ENCODE measurements at regions not wholly inside any gene's neighbourhood (a gene's known extent, or its start where the extent isn't known, plus 50 kb on each side); places are given as distances from the start of the nearest gene placed in this dataset.

- no peak for DNase-seq (ENCODE audit: low spot score)
These were observed 399.9 kb upstream of the MARCKS start for GRCh38 chr6:113457198-113457597.

GRCh38 chr6:113457751-113458150 lies 399.4 kb upstream of the MARCKS start:
- no peak for DNase-seq (ENCODE audit: low spot score)

DNA sequence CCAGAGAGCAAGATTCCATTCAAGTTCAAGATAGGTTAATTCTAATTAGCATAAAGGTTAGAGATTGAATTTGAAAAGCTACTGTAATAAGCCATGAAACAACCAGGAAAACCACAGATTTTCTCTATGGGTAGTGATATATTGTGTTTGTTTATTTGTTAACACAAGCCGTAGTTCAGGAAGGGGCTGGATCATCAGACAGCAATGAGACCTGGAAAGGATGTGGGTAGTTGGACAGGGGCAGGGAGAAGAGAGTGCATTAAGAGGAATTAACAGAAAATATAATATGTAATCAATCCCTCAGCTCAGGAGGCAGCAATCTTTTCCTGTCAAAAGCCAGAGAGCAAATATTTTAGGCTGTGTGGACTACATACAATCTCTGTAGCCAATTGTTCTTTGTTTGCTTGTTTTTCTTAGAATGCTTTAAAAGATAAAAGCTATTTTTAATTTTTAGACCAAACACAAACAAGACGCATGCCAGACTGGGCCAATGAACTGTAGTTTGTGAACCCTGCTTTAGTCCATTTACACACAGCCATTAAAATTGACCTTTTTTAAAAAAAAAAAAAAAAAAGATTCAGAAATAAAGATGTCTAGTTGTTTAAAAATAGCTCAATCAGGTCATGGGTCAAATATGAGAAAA lies 398.7 kb upstream of the MARCKS start:
- DNase-seq (ENCODE audit: low spot score): no peak

DNA sequence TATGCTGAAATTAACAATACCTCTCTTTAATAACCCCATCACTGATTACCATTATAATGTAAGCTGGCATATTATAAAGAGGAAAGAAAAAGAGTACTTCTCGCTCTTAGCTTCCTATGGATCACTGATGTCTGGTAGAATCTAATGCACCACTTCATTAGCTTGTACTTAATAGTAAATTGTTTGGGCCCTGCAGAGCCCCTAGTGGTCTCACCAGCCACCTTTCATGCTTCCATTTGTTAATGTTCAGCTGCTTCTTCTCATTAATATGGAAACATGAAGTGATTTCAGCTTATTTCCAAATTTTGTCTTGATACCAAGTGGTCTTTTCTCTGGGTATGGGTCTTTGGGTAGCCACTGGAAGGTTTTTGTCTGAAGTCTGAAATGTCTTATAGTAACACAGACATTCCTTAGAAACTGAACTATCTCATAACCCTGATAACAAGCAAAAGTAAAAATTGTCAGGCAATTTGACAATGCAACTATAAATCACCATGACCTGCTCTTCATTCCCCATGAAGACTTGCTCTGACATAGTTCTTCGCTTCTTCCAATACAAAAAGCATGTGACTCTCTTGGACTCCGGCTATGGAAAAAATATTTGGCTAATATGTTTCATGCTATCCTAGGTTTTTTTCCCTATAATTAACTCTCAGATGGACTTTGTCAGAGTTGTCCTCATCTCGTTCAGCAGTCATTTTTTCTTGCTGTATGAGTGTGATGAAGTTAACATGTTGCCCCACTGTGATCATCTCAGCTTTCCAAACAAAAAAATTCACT lies 395.8 kb upstream of the MARCKS start:
- no peak for DNase-seq (ENCODE audit: low spot score)

DNA sequence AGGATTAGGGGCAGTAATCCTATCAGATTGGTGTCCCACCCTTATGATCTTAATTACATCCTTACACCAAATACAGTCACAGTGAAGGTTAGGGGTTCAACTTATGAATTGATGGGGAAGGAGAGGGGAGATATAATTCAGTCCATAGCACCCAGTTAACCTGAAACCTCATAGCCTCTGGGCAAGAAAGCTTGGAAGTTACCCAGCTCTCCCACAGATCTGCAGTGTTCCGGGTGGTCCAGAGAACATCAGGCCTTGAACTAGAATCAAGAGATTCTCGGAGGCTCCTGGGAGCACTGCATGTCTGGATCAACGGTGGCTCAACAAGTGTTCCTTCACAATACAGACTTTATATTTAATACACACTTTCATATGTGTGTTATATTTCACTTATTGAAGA lies 392.6 kb upstream of the MARCKS start:
- DNase-seq (ENCODE audit: low spot score): no peak

GRCh38 chr6:113464960-113465359 lies 392.2 kb upstream of the MARCKS start:
- DNase-seq (ENCODE audit: low spot score): no peak

- DNase-seq (ENCODE audit: low spot score): no peak
These were observed 390.6 kb upstream of the MARCKS start for GRCh38 chr6:113466526-113466925.

GRCh38 chr6:113475392-113475791 lies 381.8 kb upstream of the MARCKS start:
- no peak for DNase-seq (ENCODE audit: low spot score)

DNA sequence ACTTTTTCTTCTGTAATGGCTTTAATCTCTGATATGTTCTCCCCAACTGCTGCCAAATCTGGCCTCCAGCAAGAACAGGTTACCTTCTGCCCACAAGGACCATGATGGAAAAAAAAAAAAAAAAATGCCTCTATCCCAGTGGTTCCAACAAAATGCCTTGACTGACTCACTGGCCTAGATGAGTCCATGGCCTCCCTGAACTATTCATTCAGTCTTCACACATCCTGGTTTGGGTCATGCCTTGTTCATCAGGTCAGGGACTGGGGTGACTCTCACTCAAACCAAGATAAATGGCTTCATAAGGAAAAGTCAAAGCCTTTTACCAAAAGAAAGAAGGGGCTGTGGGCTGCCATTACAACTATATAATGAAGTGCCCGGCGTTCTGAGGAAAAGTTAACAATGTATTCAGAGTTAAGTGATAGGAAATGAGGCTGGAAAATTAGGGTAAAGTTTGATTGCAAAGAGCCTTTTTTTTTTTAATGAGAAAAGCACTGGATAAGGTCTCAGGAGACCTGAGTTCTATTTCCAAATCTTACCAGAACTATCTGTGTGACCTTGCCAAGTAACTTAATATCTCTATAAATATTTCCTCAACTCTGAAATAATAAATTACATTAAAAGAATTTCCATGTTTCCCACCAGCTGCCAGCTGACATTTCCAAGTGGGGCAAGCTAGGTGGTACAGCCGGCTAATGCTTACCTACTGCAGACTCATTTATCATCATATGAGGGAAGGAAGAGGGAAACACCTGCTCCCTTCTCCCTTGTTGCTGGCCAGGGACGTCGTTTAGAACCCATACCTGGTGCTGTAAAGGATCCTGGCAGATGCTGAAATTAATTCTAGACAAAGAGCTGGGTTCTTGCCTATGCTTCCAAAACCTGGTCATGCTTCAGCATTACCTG lies 380.0 kb upstream of the MARCKS start:
- no peak for DNase-seq (ENCODE audit: low spot score)

GRCh38 chr6:113480616-113481015 lies 376.5 kb upstream of the MARCKS start:
- DNase-seq (ENCODE audit: low spot score): no peak

- DNase-seq (ENCODE audit: low spot score): no peak
These were observed 375.7 kb upstream of the MARCKS start for GRCh38 chr6:113481458-113481857.

DNA sequence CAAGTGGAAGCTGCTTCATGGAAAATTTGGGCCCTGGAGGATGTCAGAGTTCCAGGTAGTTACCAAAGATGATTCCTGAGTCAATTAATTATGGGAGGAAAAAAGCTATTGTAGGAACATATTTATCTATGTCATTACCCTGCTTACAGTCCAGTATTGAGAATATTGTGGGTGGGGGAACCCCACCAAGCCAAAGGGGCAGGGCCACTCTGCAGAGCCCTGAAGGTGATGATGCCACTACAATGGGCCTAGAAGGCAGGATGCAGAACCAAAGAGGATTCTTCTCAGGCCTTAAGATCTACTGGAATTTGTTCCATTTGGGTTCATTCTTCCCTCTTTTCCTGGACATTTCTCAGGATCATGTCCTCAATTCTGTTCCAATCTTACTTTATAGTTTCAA lies 375.2 kb upstream of the MARCKS start:
- DNase-seq (ENCODE audit: low spot score): no peak

DNA sequence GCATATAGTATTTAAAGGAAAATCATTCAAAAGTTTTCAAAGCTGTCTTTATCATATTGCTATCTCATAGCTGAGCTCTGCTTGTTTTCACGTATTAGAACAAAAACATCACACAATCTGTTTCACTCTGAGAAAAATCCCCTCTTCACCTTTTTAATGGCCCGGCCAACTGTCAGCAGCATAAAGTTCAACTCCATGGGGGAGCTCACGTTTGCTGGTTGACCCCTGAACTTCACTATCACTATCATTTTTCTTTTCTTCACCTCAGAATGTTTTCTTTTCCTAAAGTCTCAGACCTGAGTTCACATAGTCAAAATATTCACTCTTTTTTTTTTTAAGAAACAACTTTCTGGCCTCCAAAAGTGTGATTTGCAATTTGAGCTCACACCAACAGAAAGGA lies 374.4 kb upstream of the MARCKS start:
- DNase-seq (ENCODE audit: low spot score): no peak

DNA sequence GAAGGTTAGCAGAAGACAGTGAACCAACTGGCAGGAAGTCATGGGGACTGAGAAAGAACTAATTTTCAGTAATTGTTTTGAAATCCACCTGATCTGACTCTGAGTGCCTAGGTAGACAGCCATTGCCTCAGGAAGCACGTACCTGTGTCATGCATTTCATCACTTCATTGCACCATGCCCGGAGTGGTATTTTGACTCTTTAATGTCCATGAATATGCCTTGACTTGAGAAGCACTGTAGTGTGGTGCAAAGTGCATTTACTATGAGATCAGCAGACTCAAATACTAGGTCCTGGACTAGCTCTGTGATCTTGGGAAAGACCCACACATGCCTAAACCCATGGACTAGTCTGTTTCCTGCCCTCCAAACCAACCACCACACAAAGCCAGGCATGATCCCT lies 370.9 kb upstream of the MARCKS start:
- DNase-seq (ENCODE audit: low spot score): no peak

GRCh38 chr6:113487489-113488058 lies 369.6 kb upstream of the MARCKS start:
- DNase-seq (ENCODE audit: low spot score): no peak

- DNase-seq (ENCODE audit: low spot score): no peak
These were observed 369.1 kb upstream of the MARCKS start for GRCh38 chr6:113488061-113488460.

- DNase-seq (ENCODE audit: low spot score): no peak
These were observed 368.1 kb upstream of the MARCKS start for GRCh38 chr6:113488812-113489685.

GRCh38 chr6:113489952-113490746 lies 367.0 kb upstream of the MARCKS start:
- DNase-seq (ENCODE audit: low spot score): no peak

DNA sequence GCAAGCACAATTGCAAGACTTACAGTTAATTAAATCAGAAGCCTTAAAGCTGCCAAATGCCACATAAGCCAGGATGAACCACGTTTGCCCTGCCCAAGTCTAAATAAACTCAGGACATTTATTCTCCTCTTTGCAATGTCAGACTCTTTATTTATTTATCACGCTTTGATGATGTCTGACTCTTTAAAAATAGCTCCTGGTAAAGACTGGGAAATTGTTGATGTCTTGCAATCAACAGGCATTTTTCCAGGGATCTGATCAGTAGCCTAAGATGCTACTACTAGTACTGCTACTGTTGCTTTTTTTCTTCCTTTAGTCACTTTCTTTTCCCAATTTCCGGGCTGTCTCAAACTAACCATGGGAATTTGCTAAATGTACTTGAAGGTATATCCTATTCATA lies 365.8 kb upstream of the MARCKS start:
- DNase-seq (ENCODE audit: low spot score): no peak

DNA sequence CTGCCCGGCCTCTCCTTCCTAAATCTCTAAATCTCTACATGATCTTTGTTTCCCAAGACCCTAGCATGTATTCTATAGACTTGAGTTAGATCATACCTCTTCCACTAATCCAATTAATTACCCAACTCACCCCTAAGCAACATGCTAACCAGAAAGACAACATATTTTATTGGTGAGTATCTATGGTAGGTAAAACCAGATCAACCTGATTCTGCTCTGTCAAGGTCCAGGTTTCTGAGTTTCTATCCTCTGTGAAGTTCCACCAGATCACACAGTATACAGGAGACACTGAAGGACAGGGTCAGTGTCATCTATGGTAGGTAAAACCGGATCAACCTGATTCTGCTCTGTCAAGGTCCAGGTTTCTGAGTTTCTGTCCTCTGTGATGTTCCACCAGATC lies 363.2 kb upstream of the MARCKS start:
- no peak for DNase-seq (ENCODE audit: low spot score)

- no peak for DNase-seq (ENCODE audit: low spot score)
These were observed 361.6 kb upstream of the MARCKS start for GRCh38 chr6:113495521-113495920.

Data from pons (tissue), 1 donor.